GM18517 (cell line): ENCODE measurements at regions not wholly inside any gene's neighbourhood (a gene's known extent, or its start where the extent isn't known, plus 50 kb on each side); places are given as distances from the start of the nearest gene placed in this dataset.
"Not testable (repeated sequence)": the region's sequence is repeated elsewhere in the genome, so short reads cannot be mapped to it uniquely, and the experiment has no call there.

Experiments used
- ATAC-seq: cut with Tn5 transposase; IDR thresholded peaks from one replicate; pipeline ENCODE4 v1.9.1; 2021; ENCODE audit warnings: mild to moderate bottlenecking, moderate library complexity; ENCODE audit not compliant: unreplicated experiment

DNA sequence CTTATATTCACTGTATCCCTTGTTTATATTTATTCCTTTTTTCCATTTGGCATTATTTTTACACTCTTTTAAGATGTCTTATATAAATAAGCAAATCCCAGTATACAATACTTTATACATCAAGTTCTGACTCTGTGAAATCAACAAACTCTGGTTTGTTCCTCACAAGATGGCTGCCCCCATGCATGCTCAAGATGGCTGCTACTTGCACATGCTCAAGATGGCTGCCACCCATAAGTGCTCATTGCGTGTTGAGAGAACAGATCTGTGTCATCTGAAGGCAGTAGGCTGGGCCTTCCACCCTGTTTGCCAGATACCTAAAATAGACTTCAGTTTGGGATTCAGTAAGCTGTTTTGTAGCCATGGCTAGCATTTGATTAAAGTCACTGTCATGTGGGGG is 666.2 kb downstream of the TYW1 start:
- no peak for ATAC-seq

DNA sequence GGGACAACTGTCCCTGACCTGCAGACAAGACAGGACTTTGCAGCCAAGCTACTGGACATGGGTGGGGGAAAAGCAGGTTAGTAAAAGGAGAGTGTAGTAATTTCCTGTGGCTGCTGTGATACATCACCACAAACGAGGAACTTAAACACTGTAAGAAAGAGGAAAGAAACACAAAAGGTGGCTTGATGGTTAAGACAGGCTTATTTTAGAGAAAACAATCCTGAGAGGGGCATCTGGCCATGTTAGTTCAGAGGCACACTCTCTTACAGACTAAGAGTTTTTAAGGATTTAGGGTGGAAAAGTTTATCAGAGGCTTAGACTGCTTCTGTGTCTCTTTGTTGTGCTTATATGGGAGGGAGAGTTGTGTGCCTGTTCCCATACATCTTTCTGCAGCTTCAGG is 667.0 kb downstream of the TYW1 start:
- no peak for ATAC-seq

DNA sequence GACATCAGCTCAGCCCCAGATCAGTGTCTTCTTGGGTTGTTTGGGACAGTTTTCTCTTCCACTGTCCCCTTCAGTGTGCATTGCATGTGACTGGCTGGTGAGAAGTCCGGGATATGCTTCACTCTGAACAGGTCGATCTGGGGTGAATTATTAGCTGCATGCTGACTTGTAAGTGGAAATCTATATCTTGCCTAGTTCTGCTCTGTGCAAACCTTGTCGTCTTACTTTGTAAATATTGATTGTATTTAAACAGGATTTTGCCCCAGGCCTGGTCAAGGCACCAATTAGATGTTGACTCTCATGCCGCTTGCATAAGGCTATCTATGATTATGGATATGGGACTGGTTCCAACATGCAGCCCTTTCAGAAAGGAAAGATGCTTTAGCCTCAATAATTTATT is 669.7 kb downstream of the TYW1 start:
- not testable (repeated sequence) for ATAC-seq

DNA sequence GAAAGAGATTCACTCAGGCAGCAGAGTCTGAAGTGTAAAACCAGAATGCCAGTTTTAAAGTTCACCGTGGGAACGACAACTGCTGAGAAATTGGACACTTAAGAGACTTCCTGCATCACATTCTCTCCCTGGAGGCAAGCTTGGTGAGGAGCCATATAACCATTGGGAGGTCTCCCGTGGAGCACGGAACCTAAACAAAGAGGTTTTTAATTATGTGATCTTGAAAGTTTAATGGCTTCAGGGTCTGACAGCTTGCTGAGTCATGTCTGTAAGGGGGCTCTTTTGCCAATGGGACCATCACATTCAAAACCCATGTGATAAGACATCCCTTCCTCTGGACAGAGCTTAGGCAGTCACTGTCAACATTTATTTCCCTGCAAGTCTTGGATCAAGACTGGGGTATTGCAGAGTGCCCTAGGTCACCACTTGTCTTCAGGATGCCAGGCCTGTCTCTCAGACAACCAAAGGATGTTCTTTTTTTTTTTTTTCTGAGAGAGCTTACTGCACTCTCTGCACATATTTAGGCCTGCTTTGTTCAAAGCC is 674.4 kb downstream of the TYW1 start:
- no peak for ATAC-seq

DNA sequence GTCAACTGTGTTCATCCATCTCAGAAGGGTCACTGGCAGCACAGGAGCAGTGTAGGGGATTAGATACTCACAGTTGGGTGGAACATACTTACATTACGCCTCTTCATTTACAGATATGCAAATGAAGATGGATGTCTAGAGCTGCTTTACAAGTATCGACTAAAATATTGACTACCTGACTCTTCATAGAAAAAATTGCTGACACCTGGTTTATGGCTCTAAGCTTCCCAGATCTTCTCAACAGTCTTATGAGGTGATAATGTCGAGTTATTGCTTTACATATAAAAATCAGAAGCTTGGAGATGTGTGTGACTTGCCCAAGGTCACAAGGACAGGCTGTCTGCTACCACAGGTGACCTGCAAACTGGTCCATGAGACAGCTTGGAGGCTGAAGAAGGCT is 677.2 kb downstream of the TYW1 start:
- ATAC-seq, result no peak

DNA sequence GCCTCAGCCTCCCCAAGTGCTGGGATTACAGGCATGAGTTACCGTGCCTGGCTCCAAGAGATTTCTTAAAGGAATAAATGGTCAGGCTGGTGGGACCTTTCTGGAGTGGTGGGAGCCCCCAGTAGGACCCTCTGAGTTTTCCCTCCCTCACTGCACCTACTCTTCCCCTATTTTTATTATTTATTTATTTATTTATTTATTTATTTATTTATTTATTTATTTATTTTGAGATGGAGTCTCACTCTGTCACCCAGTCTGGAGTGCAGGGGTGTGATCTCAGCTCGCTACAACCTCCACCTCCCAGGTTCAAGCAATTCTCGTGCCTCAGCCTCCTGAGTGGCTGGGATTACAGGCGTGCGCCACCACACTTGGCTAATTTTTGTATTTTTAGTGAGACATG is 678.2 kb downstream of the TYW1 start:
- ATAC-seq, result not testable (repeated sequence)

DNA sequence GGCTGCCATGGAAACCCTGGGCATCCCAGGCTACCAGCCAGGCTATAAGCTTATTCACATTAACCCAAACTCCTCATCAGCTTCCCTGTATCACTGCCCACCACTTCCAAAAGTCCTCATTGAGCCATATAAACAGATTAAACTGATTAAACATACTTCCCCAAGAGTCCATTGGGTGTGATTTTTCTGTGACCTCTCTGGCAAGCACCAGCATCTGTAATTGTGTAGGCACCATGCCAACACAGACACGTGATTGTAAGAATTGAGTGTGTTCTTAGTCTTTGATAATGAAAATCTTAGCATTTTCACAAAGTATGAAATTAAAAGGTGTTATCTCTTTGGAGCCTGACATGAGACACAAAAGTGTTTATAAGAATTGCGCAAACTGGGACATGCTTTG is 679.3 kb downstream of the TYW1 start:
- ATAC-seq, result no peak

DNA sequence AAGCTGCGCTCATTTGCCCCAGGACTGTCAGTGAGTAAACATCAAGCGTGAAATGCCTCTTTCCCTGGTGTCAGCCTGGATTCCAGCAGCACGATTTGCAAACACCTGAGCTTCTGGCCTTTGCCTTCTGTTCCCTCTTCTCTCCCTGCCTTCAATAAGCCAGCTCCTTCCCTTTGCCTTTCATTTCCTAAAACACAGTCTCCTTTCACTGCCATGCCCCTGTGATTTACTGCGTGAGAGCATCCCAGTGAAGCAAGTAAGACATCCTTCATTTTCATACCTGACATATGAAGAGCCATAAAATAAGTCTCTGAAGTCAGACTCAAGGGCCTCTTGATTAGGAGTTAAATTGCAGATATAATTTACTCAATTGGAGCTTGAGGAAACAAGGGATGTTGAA is 681.8 kb downstream of the TYW1 start:
- no peak for ATAC-seq

DNA sequence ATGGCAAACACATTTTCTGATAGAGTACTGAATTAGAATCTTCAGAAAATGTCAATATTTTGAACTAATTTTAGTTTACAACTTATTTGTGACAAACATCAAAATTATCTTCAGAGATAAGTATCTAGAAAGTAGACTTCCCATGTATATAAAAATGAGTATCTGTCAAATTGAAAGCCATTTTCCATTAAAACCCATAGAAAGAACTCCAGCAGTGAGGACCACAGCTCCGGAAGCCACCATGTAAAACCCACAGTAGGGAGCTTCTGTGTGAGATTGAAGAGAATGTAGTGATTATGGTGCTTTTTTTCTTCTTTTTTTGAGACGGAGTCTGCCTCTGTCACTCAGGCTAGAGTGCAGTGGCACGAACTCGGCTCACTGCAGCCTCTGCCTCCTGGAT is 687.0 kb downstream of the TYW1 start:
- no peak for ATAC-seq

DNA sequence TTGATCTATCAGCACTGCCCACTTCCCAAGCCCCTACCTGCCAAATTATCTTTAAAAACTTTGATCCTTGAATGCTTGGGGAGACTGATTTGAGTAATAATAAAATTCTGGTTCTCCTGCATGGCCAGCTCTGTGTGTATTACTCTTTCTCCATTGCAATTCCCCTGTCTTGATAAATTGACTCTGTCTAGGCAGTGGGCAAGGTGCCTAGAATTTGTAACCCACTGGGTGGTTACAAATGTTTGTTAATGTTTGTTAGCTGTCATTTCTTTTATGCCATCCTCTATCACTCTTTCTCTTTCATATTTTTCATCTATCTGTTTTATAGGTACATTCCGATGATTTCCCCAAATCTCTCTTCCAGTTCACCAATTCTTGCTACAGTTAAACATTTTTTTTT is 694.1 kb downstream of the TYW1 start:
- no peak for ATAC-seq

DNA sequence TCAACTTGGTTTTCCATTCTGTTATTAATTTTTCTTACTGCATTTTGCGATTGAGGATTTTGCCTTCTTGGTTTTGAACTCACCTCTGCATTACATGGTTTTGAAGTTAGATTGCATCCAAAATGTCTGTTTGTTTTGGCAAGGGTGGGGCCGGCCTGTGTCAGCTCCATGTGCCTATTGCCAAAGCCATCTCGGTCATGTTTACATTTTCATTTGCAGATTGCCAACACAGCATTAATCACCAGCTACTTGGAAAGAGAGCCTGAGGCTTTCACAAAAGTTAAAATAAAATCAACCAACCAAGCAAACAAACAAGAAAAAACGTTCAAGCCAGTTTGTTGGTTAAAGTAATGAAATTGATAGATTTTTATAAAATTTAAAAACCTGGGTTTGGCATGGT is 695.8 kb downstream of the TYW1 start:
- no peak for ATAC-seq

DNA sequence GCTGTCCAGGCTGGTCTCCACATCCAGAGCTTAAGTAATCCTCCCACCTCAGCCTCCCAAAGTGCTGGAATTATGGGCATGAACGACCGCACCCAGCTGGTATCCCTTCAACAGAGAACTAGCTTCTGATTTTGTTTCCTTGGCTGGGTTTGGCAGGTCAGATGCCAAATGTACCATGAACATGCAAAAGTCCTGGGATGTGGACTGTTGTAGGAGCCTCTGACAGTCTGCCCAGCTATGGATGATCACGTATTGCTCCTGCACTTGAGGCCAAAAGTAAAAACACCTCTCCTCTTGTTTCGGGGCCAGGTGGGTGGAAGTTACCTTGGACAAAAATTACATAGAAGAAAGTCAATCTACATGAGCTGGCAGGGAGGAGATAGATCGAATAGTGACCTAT is 699.5 kb downstream of the TYW1 start:
- ATAC-seq, result no peak

DNA sequence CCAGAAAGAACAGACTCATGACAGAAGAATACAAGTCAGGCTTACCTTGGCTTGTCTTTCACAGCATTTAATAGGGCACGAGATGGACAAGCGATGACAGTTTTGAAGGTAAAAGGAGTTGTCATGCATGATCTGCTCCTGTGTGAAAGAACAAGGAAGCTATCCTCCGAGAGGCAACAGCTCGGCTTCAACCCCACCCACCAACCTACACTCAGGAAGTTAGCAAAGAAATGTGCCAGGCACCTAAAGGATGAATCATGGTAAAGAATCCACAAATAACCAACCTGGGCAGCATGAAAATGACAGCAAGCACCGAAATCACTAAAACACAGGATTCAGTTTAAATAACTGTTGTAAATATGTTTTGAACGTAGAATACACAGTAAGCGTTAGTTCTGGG is 700.2 kb downstream of the TYW1 start:
- ATAC-seq, result no peak

DNA sequence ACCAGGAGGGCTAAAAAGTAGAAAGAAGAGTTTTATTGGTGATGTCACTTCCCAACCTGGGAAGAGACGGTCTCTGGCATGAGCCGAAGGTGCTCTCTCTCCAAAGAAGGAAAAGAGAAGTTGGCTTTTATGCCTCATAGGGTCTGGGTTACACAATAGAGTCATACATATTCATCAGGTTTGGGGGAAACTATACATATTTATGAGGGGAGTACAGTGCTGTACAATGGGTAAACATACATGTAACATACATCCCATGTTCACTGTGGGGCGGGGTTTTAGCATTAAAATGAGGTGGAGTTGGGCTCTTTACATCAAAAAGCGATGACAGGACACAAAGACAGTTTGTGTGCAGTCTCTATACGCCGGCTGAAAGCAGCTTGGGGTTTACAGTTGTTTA is 701.7 kb downstream of the TYW1 start:
- no peak for ATAC-seq

DNA sequence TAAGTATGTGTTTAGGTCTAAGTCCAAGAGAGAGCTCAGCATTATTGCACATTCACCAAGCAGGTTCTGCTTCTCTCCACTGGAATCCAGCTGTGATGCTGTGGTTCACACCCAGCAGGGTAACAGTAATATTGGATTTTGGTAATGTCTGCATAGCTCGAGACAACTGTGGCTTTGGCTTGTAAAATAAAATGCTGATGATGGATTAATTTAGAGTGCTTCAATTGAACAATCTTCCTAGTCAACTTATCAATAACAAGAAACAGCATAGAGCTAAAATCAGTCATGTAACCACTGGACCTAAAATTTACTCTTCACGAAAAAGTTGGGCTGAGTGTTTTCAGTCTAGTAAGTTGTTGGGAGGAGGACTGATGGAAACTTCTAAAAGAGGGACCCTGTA is 709.2 kb downstream of the TYW1 start:
- no peak for ATAC-seq

DNA sequence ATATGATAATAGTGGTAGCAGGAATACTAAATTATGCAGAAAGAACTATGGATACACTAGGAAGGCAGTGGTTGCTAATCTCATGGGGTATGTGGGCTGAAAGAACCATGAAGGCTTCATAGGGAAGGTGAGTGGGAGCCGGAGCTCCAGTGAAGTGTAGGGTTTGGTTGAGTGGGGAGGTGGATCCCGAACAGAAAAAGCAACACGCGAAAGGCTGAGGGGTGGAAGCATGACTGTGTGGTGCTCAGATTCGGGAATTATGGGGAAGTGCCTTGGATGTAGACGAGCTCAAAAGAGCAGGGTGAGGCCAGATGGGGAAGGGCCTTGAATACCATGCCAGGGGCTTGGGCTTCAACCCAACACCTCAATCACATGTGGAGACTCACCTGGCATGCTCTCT is 715.1 kb downstream of the TYW1 start:
- ATAC-seq, result no peak

DNA sequence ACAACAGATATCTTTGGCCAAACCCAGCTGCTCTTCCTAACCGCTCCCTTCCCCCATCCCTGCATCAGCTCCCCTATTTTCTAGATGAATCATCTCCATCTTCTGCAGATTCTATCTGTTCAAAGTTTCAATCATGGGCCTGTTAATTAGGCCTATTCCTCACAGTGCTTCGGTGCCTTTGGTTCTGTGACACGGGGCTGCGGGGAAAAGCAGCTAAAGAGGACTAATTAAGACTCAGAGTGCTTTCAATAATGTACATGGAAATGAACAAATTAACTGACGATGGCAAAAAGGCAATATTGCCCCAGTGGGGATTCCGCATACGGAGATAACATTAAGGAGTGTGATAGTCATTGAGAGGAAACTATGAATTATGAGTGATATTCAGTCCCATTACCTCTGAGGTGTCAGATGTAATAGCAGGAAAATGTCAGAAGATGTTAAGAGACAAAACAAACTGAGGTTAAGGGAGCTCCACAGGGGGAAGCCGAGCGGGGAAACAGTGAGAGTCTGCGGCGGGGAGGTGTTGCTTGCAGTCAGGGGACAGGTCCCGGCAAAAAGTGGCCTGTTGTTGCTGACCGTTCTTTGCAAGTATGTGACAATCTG is 716.9 kb downstream of the TYW1 start:
- no peak for ATAC-seq

DNA sequence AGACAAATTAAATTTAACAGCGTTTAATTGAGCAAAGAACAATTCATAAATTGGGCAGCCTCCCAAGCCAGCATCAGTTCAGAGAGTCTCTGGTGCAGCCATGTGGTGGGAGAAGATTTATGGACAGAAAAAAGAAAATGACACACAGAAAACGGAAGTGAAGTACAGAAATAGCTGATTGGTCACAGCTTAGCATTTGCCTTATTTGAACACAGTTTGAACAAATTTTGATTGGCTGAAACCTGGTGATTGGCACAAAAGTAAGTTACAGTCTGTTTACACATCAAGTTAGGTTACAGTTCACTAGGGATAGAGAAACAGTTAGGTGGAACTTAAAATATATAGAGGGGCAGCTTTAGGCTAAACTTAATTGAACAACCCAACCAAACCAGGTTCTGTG is 720.1 kb downstream of the TYW1 start:
- no peak for ATAC-seq

DNA sequence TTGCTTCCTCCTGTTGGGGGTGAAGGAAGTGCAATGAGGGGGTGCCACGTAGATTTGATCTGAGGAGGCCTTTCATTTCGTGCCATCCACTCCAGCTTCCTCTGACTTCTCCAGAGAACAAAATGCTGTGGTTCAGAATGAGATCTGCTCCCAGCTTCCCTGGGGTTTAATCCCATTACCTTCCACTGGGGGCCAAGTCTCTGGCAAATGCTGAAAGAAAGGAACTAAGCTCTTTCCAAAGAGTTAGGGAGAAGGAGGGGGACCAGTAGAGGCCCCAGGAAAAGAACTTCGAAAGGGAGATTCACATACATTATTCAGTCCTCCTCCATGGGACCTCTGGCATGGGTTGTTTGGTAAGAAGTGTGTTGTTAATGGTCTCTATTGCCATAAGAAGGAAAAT is 727.0 kb downstream of the TYW1 start:
- no peak for ATAC-seq

DNA sequence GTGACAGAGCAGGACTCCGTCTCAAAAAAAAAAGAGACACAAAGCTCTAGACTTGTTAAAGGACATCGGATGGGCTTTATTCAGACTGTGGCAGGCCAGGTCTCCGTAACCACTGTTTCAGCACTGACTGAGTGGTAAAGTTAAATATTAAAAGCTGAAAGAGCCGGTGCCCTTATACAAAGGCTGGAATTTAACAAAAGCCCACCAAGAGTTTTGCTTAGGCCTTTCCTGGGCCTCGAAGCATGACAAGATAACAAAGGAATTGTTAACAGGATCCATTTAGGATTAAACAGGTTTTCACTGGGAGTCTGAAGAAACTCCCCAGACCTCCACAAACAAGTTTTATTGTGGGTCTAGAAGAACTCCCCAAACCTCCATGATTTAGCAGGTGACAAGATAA is 727.8 kb downstream of the TYW1 start:
- ATAC-seq, result no peak

DNA sequence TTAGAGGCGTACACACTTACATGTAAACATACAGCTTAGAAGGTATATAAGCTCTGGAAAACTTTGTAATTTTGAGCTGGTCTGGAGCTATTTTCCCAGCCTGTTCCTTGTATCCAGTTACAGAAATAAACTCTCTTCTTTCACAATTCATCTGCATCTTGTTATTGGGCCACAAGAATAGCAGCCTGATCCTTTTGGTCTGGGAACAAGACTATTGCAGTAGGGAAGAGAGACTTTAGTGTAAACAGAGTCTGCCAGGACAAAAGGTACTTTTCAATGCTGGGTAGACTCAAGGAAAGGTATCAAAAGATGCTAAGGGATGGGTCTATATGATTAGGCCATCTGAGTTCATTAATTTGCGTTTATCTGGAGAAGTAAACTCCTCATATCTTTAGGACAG is 728.3 kb downstream of the TYW1 start:
- ATAC-seq, result no peak

DNA sequence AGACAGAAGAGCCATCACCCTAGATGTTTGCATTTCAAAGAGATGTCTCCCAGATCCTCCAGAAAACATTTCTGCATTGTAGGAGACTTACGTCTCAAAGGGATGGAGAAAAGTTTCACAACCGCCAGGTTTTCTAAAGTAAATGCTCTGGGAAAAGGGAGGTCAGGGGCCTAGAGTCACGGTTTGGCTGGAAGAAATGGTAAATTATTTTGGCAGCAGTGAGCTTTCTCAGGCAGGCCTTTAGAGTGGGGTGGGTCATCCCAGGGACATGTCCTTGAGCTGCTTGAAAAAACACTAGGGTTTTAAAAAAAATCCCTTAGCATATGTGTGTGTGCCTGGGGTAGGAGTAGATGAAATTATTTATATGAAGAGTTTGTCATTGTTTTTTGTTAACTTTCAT is 728.8 kb downstream of the TYW1 start:
- no peak for ATAC-seq

DNA sequence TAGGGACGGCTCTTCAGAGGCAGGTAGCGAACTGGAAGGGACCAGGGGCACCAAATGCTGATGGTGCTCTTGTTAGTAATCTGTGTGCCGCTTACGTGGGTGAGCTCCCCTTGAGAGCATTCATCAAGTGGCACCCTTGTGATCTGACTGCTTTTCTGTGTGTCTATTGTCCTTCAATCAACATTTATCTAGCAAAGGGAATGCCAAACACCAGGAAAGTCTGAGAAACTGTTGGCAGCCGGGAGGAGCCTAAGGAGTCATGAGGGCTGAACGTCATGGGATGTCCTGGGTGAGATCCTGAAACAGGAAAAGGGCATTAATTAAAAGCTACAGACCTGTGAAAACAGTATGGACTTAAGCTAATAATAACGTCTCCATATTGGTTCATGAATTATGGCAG is 733.1 kb downstream of the TYW1 start:
- ATAC-seq, result no peak
